Natural killer cell treated with Interleukin-12 subunit alpha and Interleukin-12 subunit beta and Interleukin-15 and Interleukin-18, amount 100 ng/mL, for 72 hours (primary cell): ENCODE measurements at regions not wholly inside any gene's neighbourhood (a gene's known extent, or its start where the extent isn't known, plus 50 kb on each side); places are given as distances from the start of the nearest gene placed in this dataset.

ENCODE experiments used
- ATAC-seq, 2 donors: fragments of 150-1000 bp; cut with Tn5 transposase in 1 of 2; sonication (Bioruptor Pico), chemical (Tn5 transposase) in 1 of 2; 2 replicates each; pipeline ENCODE4 v1.10.0; 2021
- DNase-seq: peaks from one replicate; pipeline ENCODE4 v3.0.0; 2022; ENCODE audit warnings: low spot score
- H3K27ac Mint-ChIP-seq, 2 donors: 1 replicate in 1 of 2; 2 replicates in 1 of 2; pipeline ENCODE4 v1.8.0; 2022; ENCODE audit warnings: mixed read lengths in 2 of 2, mild to moderate bottlenecking in 1 of 2, moderate library complexity in 1 of 2
- H3K27me3 Mint-ChIP-seq, 2 donors: 1 replicate in 1 of 2; 2 replicates in 1 of 2; pipeline ENCODE4 v1.8.0; 2022; ENCODE audit warnings: mixed read lengths in 2 of 2
- H3K36me3 Mint-ChIP-seq: one replicate; pipeline ENCODE4 v1.8.0; 2022; ENCODE audit warnings: mixed read lengths
- H3K4me1 Mint-ChIP-seq, 2 donors: 1 replicate in 1 of 2; 2 replicates in 1 of 2; pipeline ENCODE4 v1.8.0; 2022; ENCODE audit warnings: low read depth in 2 of 2, mixed read lengths in 2 of 2, mild to moderate bottlenecking in 1 of 2
- H3K4me3 Mint-ChIP-seq: one replicate; pipeline ENCODE4 v1.8.0; 2022; ENCODE audit warnings: mixed read lengths
- H3K9me3 Mint-ChIP-seq: 2 replicates; pipeline ENCODE4 v1.8.0; 2022; ENCODE audit warnings: mixed read lengths

- DNase-seq (no peak), ATAC-seq (no peak)
- Mint-ChIP-seq H3K36me3 (peaks cover 8% of the 10 kb centered on the region), H3K9me3 (no peaks in the 10 kb centered on the region), H3K4me1 (peaks cover 3 to 25% of the 10 kb centered on the region in 2 donors), H3K27me3 (peaks cover 8 to 16% of the 10 kb centered on the region in 2 donors), H3K4me3 (no peak overlapping the region), H3K27ac (no peak overlapping the region)
Observed at GRCh38 chr18:45174629-45175136, 440.6 kb upstream of the SLC14A2 start.

GRCh38 chr18:45175511-45175910 lies 439.8 kb upstream of the SLC14A2 start:
- ATAC-seq, result no peak
- Mint-ChIP-seq H3K4me3 (no peak overlapping the region), H3K9me3 (no peaks in the 10 kb centered on the region), H3K27ac (no peak overlapping the region), H3K4me1 (peaks cover 0 to 21% of the 10 kb centered on the region in 2 donors), H3K27me3 (peaks cover 6 to 16% of the 10 kb centered on the region in 2 donors), H3K36me3 (peaks cover 8% of the 10 kb centered on the region)
- no peak for DNase-seq

GRCh38 chr18:45186832-45187231 lies 428.4 kb upstream of the SLC14A2 start:
- Mint-ChIP-seq H3K27ac (no peak overlapping the region), H3K4me3 (no peak overlapping the region), H3K4me1 (no peaks in the 10 kb centered on the region), H3K36me3 (no peaks in the 10 kb centered on the region), H3K9me3 (no peaks in the 10 kb centered on the region), H3K27me3 (no peaks in the 10 kb centered on the region)
- no peak for DNase-seq
- ATAC-seq, result peak in 1 of 2 donors; percentile 52

GRCh38 chr18:45191795-45192194 lies 423.5 kb upstream of the SLC14A2 start:
- Mint-ChIP-seq H3K9me3 (no peaks in the 10 kb centered on the region), H3K27ac (no peak overlapping the region), H3K27me3 (peaks cover 4 to 6% of the 10 kb centered on the region in 2 donors), H3K4me1 (peaks cover 0 to 11% of the 10 kb centered on the region in 2 donors), H3K36me3 (no peaks in the 10 kb centered on the region), H3K4me3 (no peak overlapping the region)
- no peak for ATAC-seq
- DNase-seq, result no peak

GRCh38 chr18:45197526-45197970 lies 417.7 kb upstream of the SLC14A2 start:
- no peaks in the 10 kb centered on the region for H3K9me3 Mint-ChIP-seq
- H3K4me3 Mint-ChIP-seq, result peak overlapping the region; percentile 47
- H3K27ac Mint-ChIP-seq, result peak overlapping the region; percentile 69 to 71
- ATAC-seq (peak; percentile 94 to 99), DNase-seq (no peak)
- H3K27me3 Mint-ChIP-seq, result peaks cover 6 to 11% of the 10 kb centered on the region in 2 donors
- H3K4me1 Mint-ChIP-seq, result peaks cover 10 to 44% of the 10 kb centered on the region in 2 donors
- H3K36me3 Mint-ChIP-seq, result peaks cover 13% of the 10 kb centered on the region

GRCh38 chr18:45198526-45198925 lies 416.8 kb upstream of the SLC14A2 start:
- peaks cover 6 to 11% of the 10 kb centered on the region in 2 donors for H3K27me3 Mint-ChIP-seq
- ATAC-seq, result no peak

GRCh38 chr18:45201029-45201428 lies 414.2 kb upstream of the SLC14A2 start:
- peaks cover 0 to 7% of the 10 kb centered on the region in 2 donors for H3K27me3 Mint-ChIP-seq
- DNase-seq (no peak), ATAC-seq (peak in 1 of 2 donors; percentile 37)
- H3K4me1 Mint-ChIP-seq, result peaks cover 10 to 41% of the 10 kb centered on the region in 2 donors
- no peak overlapping the region for H3K4me3 Mint-ChIP-seq
- peaks cover 13% of the 10 kb centered on the region for H3K36me3 Mint-ChIP-seq
- H3K27ac Mint-ChIP-seq, result peak overlapping the region; percentile 4 to 12
- H3K9me3 Mint-ChIP-seq, result no peaks in the 10 kb centered on the region

More at GRCh38 chr18:45198526-45198925, 416.8 kb upstream of the SLC14A2 start:
- Mint-ChIP-seq H3K9me3 (no peaks in the 10 kb centered on the region), H3K27ac (peak overlapping the region in 1 of 2 donors; percentile 69), H3K4me3 (peak overlapping the region; percentile 40), H3K4me1 (peaks cover 10 to 44% of the 10 kb centered on the region in 2 donors), H3K36me3 (peaks cover 13% of the 10 kb centered on the region)
- DNase-seq, result no peak

GRCh38 chr18:45201489-45201888 lies 413.8 kb upstream of the SLC14A2 start:
- no peak for DNase-seq
- H3K9me3 Mint-ChIP-seq, result no peaks in the 10 kb centered on the region
- peak overlapping the region; percentile 4 to 12 for H3K27ac Mint-ChIP-seq
- peak overlapping the region; percentile 13 for H3K4me3 Mint-ChIP-seq
- H3K27me3 Mint-ChIP-seq, result peaks cover 0 to 7% of the 10 kb centered on the region in 2 donors
- H3K36me3 Mint-ChIP-seq, result peaks cover 13% of the 10 kb centered on the region
- no peak for ATAC-seq
- H3K4me1 Mint-ChIP-seq, result peaks cover 10 to 36% of the 10 kb centered on the region in 2 donors

GRCh38 chr18:45202061-45202460 lies 413.2 kb upstream of the SLC14A2 start:
- no peaks in the 10 kb centered on the region for H3K9me3 Mint-ChIP-seq
- DNase-seq (no peak), ATAC-seq (no peak)
- H3K27me3 Mint-ChIP-seq, result peaks cover 0 to 7% of the 10 kb centered on the region in 2 donors
- peaks cover 10 to 32% of the 10 kb centered on the region in 2 donors for H3K4me1 Mint-ChIP-seq
- H3K36me3 Mint-ChIP-seq, result peaks cover 13% of the 10 kb centered on the region
- H3K27ac Mint-ChIP-seq, result no peak overlapping the region
- H3K4me3 Mint-ChIP-seq, result no peak overlapping the region

- ATAC-seq, result no peak
- no peak overlapping the region for H3K27ac Mint-ChIP-seq
- no peak overlapping the region for H3K4me3 Mint-ChIP-seq
- DNase-seq, result no peak
- peaks cover 7% of the 10 kb centered on the region for H3K36me3 Mint-ChIP-seq
- H3K27me3 Mint-ChIP-seq, result peaks cover 5 to 10% of the 10 kb centered on the region in 2 donors
- peaks cover 3 to 18% of the 10 kb centered on the region in 2 donors for H3K4me1 Mint-ChIP-seq
- no peaks in the 10 kb centered on the region for H3K9me3 Mint-ChIP-seq
Observed at GRCh38 chr18:45203677-45204076, 411.6 kb upstream of the SLC14A2 start.

- Mint-ChIP-seq H3K4me1 (no peaks in the 10 kb centered on the region), H3K27ac (peak overlapping the region in 1 of 2 donors; percentile 5), H3K4me3 (no peak overlapping the region), H3K36me3 (no peaks in the 10 kb centered on the region), H3K9me3 (no peaks in the 10 kb centered on the region), H3K27me3 (peaks cover 5 to 8% of the 10 kb centered on the region in 2 donors)
- no peak for ATAC-seq
- DNase-seq, result no peak
Observed at GRCh38 chr18:45207328-45207727, 407.9 kb upstream of the SLC14A2 start.

- H3K9me3 Mint-ChIP-seq, result no peaks in the 10 kb centered on the region
- no peak overlapping the region for H3K27ac Mint-ChIP-seq
- peaks cover 5 to 6% of the 10 kb centered on the region in 2 donors for H3K4me1 Mint-ChIP-seq
- H3K36me3 Mint-ChIP-seq, result no peaks in the 10 kb centered on the region
- no peak overlapping the region for H3K4me3 Mint-ChIP-seq
- ATAC-seq (no peak), DNase-seq (no peak)
- H3K27me3 Mint-ChIP-seq, result peaks cover 5 to 8% of the 10 kb centered on the region in 2 donors
Observed at GRCh38 chr18:45208164-45208563, 407.1 kb upstream of the SLC14A2 start.

GRCh38 chr18:45212181-45213039 lies 402.9 kb upstream of the SLC14A2 start:
- H3K27me3 Mint-ChIP-seq, result peaks cover 5 to 8% of the 10 kb centered on the region in 2 donors
- no peaks in the 10 kb centered on the region for H3K9me3 Mint-ChIP-seq
- no peak overlapping the region for H3K4me3 Mint-ChIP-seq
- DNase-seq (peak; percentile 76), ATAC-seq (peak; percentile 93 to 95)
- H3K36me3 Mint-ChIP-seq, result no peaks in the 10 kb centered on the region
- no peak overlapping the region for H3K27ac Mint-ChIP-seq
- peaks cover 5 to 6% of the 10 kb centered on the region in 2 donors for H3K4me1 Mint-ChIP-seq

GRCh38 chr18:45213040-45213333 lies 402.3 kb upstream of the SLC14A2 start:
- DNase-seq (no peak), ATAC-seq (peak in 1 of 2 donors; percentile 44)
- no peaks in the 10 kb centered on the region for H3K36me3 Mint-ChIP-seq
- H3K27ac Mint-ChIP-seq, result no peak overlapping the region
- H3K9me3 Mint-ChIP-seq, result no peaks in the 10 kb centered on the region
- H3K4me3 Mint-ChIP-seq, result no peak overlapping the region
- H3K27me3 Mint-ChIP-seq, result peaks cover 5 to 8% of the 10 kb centered on the region in 2 donors
- peaks cover 5 to 6% of the 10 kb centered on the region in 2 donors for H3K4me1 Mint-ChIP-seq
